SK-N-MC (cell line): ENCODE measurements at regions not wholly inside any gene's neighbourhood (a gene's known extent, or its start where the extent isn't known, plus 50 kb on each side); places are given as distances from the start of the nearest gene placed in this dataset.

ENCODE experiments used
- DNase-seq: peaks from one replicate; pipeline ENCODE4 v3.0.0-alpha.2; 2011; ENCODE audit warnings: low read depth, low spot score
- H3K27ac ChIP-seq: fragments of 200-600 bp; sonication (generic); 2 replicates; pipeline ENCODE4 v1.5.1; 2016; ENCODE audit warnings: mixed run types
- H3K36me3 ChIP-seq: fragments of 200-600 bp; sonication (generic); 2 replicates; pipeline ENCODE4 v1.6.1; 2017; ENCODE audit warnings: antibody characterized with exemption, low read length, mixed read lengths; ENCODE audit not compliant: insufficient read depth
- H3K4me3 ChIP-seq: fragments of 200-600 bp; sonication (generic); 2 replicates; pipeline ENCODE4 v1.5.1; 2016
- H3K9ac ChIP-seq: fragments of 200-600 bp; sonication (generic); 2 replicates; pipeline ENCODE4 v1.8.0; 2017; ENCODE audit warnings: mixed run types, mixed read lengths; ENCODE audit not compliant: insufficient read length
- H3K9me3 ChIP-seq: fragments of 200-600 bp; sonication (generic); 2 replicates; pipeline ENCODE4 v1.6.1; 2017; ENCODE audit warnings: low read depth, mild to moderate bottlenecking, antibody characterized with exemption, low read length, moderate library complexity, mixed read lengths
- EZH2 ChIP-seq: fragments of 200-600 bp; sonication (generic); IDR thresholded peaks from one replicate; pipeline ENCODE4 v1.6.1; 2017; ENCODE audit warnings: antibody characterized with exemption
- FOXP2 ChIP-seq: optimal IDR thresholded peaks from 2 replicates; pipeline ENCODE3; 2011; ENCODE audit warnings: mild to moderate bottlenecking, moderate library complexity; ENCODE audit not compliant: insufficient read depth; ENCODE audit errors: extremely low read length, control extremely low read depth
- POLR2AphosphoS5 ChIP-seq: IDR thresholded peaks from 2 replicates; pipeline ENCODE4 v1.6.1; 2012; ENCODE audit warnings: mild to moderate bottlenecking, low read depth, low read length, borderline replicate concordance

DNA sequence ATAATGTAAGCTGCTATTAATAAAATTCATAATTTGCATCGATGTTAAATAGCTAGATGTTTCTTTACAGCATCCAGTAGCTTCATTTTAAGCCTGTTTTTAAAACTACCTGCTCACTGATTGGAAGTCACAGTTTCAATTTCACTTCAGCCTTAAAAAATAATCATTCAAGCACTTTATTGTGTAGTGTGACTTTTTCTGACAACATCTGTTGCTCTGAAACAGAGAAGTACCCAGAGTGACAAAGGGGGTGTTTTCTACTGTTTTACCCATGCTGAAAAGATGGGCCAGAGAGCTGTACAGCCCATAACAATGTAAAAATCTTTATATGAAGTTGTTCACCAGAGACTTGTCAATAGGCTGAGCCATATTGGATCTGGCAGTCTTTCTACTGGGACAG lies 437.2 kb downstream of the MDFIC start:
- H3K9ac ChIP-seq = no peak overlapping the region
- H3K4me3 ChIP-seq = no peak overlapping the region
- TF ChIP-seq FOXP2 (no peak), POLR2AphosphoS5 (no peak), EZH2 (no peak)
- no peaks in the 10 kb centered on the region for H3K9me3 ChIP-seq
- DNase-seq = no peak
- H3K36me3 ChIP-seq = no peaks in the 10 kb centered on the region
- H3K27ac ChIP-seq = peak overlapping the region; percentile 39; the same call in 1 of the 2 replicates

DNA sequence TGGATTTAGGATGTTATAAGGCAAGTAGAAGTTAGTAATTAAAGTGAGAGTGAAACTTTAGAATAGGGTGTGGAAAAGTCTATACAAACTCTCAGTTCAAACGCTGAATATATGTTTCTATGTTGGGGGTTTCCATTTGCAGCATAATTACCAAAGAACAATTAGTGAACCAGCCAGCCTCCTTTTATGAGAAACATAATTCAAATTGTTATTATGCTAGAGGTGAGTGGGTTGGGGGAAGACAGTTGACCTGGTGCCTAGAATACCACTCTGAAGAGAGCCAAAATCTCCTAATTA lies 435.8 kb downstream of the MDFIC start:
- Histone ChIP-seq H3K9ac (no peak overlapping the region), H3K27ac (no peak overlapping the region), H3K9me3 (no peaks in the 10 kb centered on the region), H3K36me3 (no peaks in the 10 kb centered on the region), H3K4me3 (no peak overlapping the region)
- no peak for TF ChIP-seq POLR2AphosphoS5
- TF ChIP-seq EZH2 = no peak
- TF ChIP-seq FOXP2 = no peak
- DNase-seq = no peak

DNA sequence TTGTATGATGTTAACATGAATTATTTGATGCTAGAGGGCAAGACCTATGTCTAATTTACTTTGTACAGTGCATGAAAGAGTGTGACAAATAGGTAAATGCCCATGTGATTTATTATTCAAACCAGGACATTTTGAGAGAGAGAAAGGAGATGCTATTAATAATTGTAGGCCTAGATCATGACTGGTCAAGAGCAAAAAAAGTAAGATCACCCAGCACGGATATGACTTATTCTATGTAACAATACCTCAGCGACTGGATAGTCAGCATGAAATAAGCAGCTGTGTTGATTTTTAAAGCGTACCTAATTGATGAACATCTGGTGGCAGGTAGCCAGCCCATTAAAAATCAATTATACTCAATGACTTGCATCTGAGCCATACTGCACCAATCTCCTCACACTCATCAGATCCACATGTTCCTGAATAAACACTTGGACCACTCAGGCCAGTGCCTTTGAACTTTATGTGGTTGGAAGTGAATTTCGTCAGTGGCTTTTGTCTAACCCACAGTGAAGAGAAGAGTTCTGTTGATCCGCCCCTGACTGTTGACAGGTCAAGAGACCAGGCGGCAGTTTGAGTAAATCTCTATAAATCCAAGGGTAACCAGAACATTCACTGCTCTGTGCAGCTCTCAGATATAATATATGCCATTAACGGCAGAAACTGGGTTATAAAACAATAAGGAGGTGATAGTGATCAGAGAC lies 435.3 kb downstream of the MDFIC start:
- no peak overlapping the region for H3K27ac ChIP-seq
- DNase-seq = no peak

DNA sequence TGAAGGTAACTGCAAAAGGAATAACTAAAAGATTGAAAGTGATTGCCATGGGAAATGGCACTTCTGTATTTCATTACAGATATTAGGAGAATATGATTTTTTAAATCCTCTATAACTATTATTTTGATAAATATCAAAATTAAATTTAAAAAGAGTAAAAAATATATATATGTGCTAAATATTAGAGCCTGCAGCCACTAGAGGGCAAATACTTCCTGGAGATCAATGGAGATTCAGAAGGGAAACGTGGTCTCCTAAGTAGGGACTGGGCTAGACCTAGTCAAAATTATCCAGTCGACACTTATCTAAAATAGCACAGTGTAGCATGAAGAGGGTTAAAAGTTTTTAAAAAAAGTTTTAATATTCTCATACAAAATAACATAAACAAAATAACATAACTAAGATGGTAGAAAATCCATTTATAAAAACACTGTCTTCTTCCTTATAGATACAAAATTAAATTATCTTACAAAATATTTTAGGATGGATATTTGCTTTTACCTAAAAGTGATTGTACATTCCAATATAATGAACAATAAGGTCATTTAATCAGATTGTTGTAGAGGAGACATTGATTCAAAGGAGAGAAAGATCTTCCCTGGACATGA lies 434.3 kb downstream of the MDFIC start:
- DNase-seq = no peak
- Histone ChIP-seq H3K9ac (no peak overlapping the region), H3K4me3 (no peak overlapping the region), H3K36me3 (no peaks in the 10 kb centered on the region), H3K9me3 (no peaks in the 10 kb centered on the region), H3K27ac (no peak overlapping the region)
- TF ChIP-seq EZH2 (no peak), FOXP2 (no peak), POLR2AphosphoS5 (no peak)

More for the DNA sequence above, 435.3 kb downstream of the MDFIC start:
- no peak for TF ChIP-seq EZH2
- TF ChIP-seq FOXP2 = no peak
- TF ChIP-seq POLR2AphosphoS5 = no peak
- Histone ChIP-seq H3K9ac (no peak overlapping the region), H3K4me3 (no peak overlapping the region), H3K36me3 (no peaks in the 10 kb centered on the region), H3K9me3 (no peaks in the 10 kb centered on the region)

DNA sequence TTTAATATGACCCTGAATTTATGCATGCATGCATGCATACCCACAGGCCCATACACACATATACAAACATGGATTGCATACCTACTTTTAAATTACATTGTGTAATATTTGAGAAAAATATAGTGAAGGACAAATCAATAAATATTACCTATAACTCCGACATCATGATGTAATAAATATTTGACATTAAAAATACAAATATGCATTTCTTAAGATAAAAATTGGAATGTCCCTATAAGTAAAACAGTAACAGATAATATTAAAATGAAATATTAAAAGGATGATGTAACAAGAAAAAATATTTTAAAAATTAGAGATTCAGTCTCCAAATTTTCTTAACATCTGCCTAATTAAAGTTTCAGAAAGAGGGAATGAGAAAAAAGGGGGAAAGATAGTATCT lies 433.0 kb downstream of the MDFIC start:
- H3K27ac ChIP-seq = peak overlapping the region; percentile 16
- TF ChIP-seq EZH2 = no peak

DNA sequence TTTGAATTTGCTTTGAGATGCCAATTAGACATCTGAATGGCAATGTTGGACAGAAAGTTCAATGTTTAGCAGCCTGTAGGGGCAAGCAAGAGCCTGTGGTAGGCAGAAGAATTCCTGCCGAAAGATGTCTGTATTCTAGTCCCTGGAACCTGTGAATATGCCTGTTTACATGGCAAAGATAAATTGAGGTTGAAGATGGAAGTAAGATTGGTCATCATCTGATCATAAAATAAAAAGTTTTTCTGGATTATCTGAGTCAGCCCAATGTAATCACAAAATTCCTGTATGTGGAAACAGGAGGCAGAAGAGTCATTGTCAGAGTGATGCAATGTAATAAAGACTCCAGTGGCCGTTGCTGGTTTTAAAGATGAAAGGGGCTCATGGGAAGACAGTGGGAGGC lies 430.5 kb downstream of the MDFIC start:
- H3K27ac ChIP-seq = no peak overlapping the region
- DNase-seq = no peak
- TF ChIP-seq EZH2 = no peak
- TF ChIP-seq FOXP2 = no peak
- no peak for TF ChIP-seq POLR2AphosphoS5
- H3K9ac ChIP-seq = no peak overlapping the region
- no peak overlapping the region for H3K4me3 ChIP-seq
- no peaks in the 10 kb centered on the region for H3K9me3 ChIP-seq
- H3K36me3 ChIP-seq = no peaks in the 10 kb centered on the region

More for the DNA sequence above, 433.0 kb downstream of the MDFIC start:
- H3K9ac ChIP-seq = no peak overlapping the region
- no peaks in the 10 kb centered on the region for H3K36me3 ChIP-seq
- no peak overlapping the region for H3K4me3 ChIP-seq
- no peaks in the 10 kb centered on the region for H3K9me3 ChIP-seq
- no peak for DNase-seq

DNA sequence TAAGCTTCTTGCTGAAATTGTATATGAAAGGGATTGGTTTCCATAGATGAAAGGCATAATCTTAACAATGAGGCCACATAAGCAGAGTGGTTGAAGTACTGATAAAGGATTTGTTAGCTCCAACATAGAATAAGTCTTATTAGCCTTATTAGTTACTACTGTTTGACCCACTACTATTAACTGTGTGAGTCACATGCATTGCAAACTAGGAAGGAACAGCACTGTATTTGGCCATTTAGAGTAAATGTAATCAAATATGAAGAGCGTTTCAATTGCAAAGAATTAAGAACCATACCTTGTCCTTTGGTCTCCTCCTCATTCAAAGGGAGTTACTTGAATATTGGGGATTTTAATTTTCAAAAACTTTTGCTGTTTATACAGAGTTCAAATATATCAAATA lies 428.9 kb downstream of the MDFIC start:
- Histone ChIP-seq H3K27ac (no peak overlapping the region), H3K9me3 (no peaks in the 10 kb centered on the region), H3K9ac (no peak overlapping the region), H3K4me3 (no peak overlapping the region), H3K36me3 (no peaks in the 10 kb centered on the region)
- no peak for DNase-seq
- no peak for TF ChIP-seq POLR2AphosphoS5
- TF ChIP-seq FOXP2 = no peak
- no peak for TF ChIP-seq EZH2

DNA sequence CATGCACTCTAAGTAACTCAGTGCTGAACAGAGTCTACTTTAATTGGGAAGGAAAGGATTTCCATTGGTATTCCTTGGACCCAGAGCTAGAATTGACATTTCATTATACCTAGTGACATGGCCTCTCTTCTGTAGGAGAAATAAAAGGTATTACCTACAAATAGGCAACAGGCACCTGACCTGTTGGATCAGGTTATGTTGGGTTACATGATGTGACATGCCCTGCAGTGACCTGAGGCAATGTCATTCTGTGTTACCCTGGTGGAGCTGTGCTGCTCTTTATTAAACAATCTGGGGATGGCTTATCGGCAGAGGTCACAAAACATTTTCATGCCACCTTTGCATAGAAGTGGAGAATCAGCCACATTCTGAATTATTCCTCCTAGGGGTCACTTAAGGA lies 427.7 kb downstream of the MDFIC start:
- H3K27ac ChIP-seq = no peak overlapping the region
- no peaks in the 10 kb centered on the region for H3K36me3 ChIP-seq
- DNase-seq = no peak
- no peak for TF ChIP-seq EZH2
- TF ChIP-seq FOXP2 = no peak
- TF ChIP-seq POLR2AphosphoS5 = no peak
- no peaks in the 10 kb centered on the region for H3K9me3 ChIP-seq
- H3K4me3 ChIP-seq = no peak overlapping the region
- H3K9ac ChIP-seq = no peak overlapping the region

DNA sequence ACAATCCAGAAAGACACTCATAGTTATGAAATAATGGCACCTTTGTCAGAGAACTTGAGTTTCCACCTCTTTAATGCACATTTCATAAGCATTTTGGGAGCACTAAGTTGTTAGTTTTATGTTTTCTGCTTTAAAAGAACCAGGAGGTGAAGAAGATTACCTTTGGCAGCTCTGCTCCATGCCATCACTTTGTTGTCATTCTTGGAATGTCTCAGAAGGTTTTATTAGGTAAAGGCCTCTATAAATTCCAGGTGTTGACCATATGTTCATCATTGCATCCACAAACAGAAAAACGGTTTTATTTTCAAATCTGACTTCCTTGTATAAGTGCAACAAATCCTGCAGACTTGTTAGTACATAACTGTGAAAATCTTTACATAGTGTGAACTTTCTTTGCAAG lies 424.8 kb downstream of the MDFIC start:
- no peak for DNase-seq
- no peak overlapping the region for H3K9ac ChIP-seq
- no peaks in the 10 kb centered on the region for H3K36me3 ChIP-seq
- no peaks in the 10 kb centered on the region for H3K9me3 ChIP-seq
- no peak overlapping the region for H3K27ac ChIP-seq
- H3K4me3 ChIP-seq = no peak overlapping the region
- TF ChIP-seq FOXP2 = no peak
- TF ChIP-seq POLR2AphosphoS5 = no peak
- no peak for TF ChIP-seq EZH2
